ENCODE measurements at regions not wholly inside any gene's neighbourhood (a gene's known extent, or its start where the extent isn't known, plus 50 kb on each side); places are given as distances from the start of the nearest gene placed in this dataset.

- Histone ChIP-seq H2BK15ac (ENCODE audit: low read depth, poor library complexity, severe bottlenecking) (no peak overlapping the region), H2AK5ac (ENCODE audit: low read length, severe bottlenecking) (no peak overlapping the region), H3K9me3 (ENCODE audit: control insufficient read depth, low read length) (no peaks in the 10 kb centered on the region), H3K4me2 (ENCODE audit: low read length, poor library complexity, severe bottlenecking) (no peak overlapping the region), H3K36me3 (ENCODE audit: control insufficient read depth in 1 of 2, insufficient read depth in 2 of 2, low read depth in 1 of 2, low read length in 2 of 2) (no peaks in the 10 kb centered on the region), H3K23ac (ENCODE audit: low read length in 2 of 2) (no peak overlapping the region), H3K79me1 (replicated peaks; ENCODE audit: low read length, poor library complexity, severe bottlenecking) (no peaks in the 10 kb centered on the region), H3K18ac (ENCODE audit: low read depth in 1 of 2, low read length in 2 of 2) (no peak overlapping the region), H3K4me1 (ENCODE audit: control insufficient read depth, insufficient read depth, low read depth, low read length) (no peaks in the 10 kb centered on the region), H2BK120ac (ENCODE audit: low read depth, low read length) (no peak overlapping the region), H4K8ac (ENCODE audit: low read length) (no peak overlapping the region), H3K14ac (ENCODE audit: low read length in 2 of 2) (no peak overlapping the region), H2AFZ (ENCODE audit: low read depth, low read length) (no peak overlapping the region), H3K4me3 (ENCODE audit: insufficient read depth in 1 of 2, low read depth in 1 of 2, low read length in 2 of 2) (no peak overlapping the region), H3K9ac (ENCODE audit: low read length) (no peak overlapping the region), H3K4ac (ENCODE audit: low read depth in 1 of 2, low read length in 2 of 2) (no peak overlapping the region), H3K27ac (ENCODE audit: low read length, poor library complexity, severe bottlenecking) (no peak overlapping the region), H2BK5ac (ENCODE audit: low read depth, low read length, poor library complexity, severe bottlenecking) (no peak overlapping the region), H2BK12ac (ENCODE audit: low read length in 2 of 2) (no peak overlapping the region), H3K27me3 (ENCODE audit: control insufficient read depth in 1 of 2, insufficient read depth in 1 of 2, low read length in 2 of 2) (no peaks in the 10 kb centered on the region), H4K91ac (ENCODE audit: low read length) (no peak overlapping the region)
- DNase-seq = no peak
- WGBS = 89% methylated on average over 4 of the region's 6 CpGs
Observed at GRCh38 chr12:43095669-43096280, 456.2 kb downstream of the ADAMTS20 start.

- H3K4me3 ChIP-seq (ENCODE audit: insufficient read depth in 1 of 2, low read depth in 1 of 2, low read length in 2 of 2) = no peak overlapping the region
- DNase-seq = no peak
- no peak overlapping the region for H4K91ac ChIP-seq (ENCODE audit: low read length)
- no peak overlapping the region for H2BK15ac ChIP-seq (ENCODE audit: low read depth, poor library complexity, severe bottlenecking)
- H2BK120ac ChIP-seq (ENCODE audit: low read depth, low read length) = no peak overlapping the region
- H3K36me3 ChIP-seq (ENCODE audit: control insufficient read depth in 1 of 2, insufficient read depth in 2 of 2, low read depth in 1 of 2, low read length in 2 of 2) = no peaks in the 10 kb centered on the region
- H2BK12ac ChIP-seq (ENCODE audit: low read length in 2 of 2) = no peak overlapping the region
- H2BK5ac ChIP-seq (ENCODE audit: low read depth, low read length, poor library complexity, severe bottlenecking) = no peak overlapping the region
- H2AK5ac ChIP-seq (ENCODE audit: low read length, severe bottlenecking) = no peak overlapping the region
- no peak overlapping the region for H3K18ac ChIP-seq (ENCODE audit: low read depth in 1 of 2, low read length in 2 of 2)
- no peak overlapping the region for H4K8ac ChIP-seq (ENCODE audit: low read length)
- H3K27me3 ChIP-seq (ENCODE audit: control insufficient read depth in 1 of 2, insufficient read depth in 1 of 2, low read length in 2 of 2) = no peaks in the 10 kb centered on the region
- no peak overlapping the region for H3K4me2 ChIP-seq (ENCODE audit: low read length, poor library complexity, severe bottlenecking)
- no peak overlapping the region for H3K27ac ChIP-seq (ENCODE audit: low read length, poor library complexity, severe bottlenecking)
- H3K79me1 ChIP-seq (replicated peaks; ENCODE audit: low read length, poor library complexity, severe bottlenecking) = no peaks in the 10 kb centered on the region
- no peak overlapping the region for H3K4ac ChIP-seq (ENCODE audit: low read depth in 1 of 2, low read length in 2 of 2)
- H3K9ac ChIP-seq (ENCODE audit: low read length) = no peak overlapping the region
- H3K14ac ChIP-seq (ENCODE audit: low read length in 2 of 2) = no peak overlapping the region
- WGBS = no CpG with 5 or more reads among the region's 2 CpGs
- H3K23ac ChIP-seq (ENCODE audit: low read length in 2 of 2) = no peak overlapping the region
- H3K4me1 ChIP-seq (ENCODE audit: control insufficient read depth, insufficient read depth, low read depth, low read length) = no peaks in the 10 kb centered on the region
- no peak overlapping the region for H2AFZ ChIP-seq (ENCODE audit: low read depth, low read length)
- H3K9me3 ChIP-seq (ENCODE audit: control insufficient read depth, low read length) = peaks cover 3% of the 10 kb centered on the region
Observed at GRCh38 chr12:43094886-43095575, 457.0 kb downstream of the ADAMTS20 start.

- Histone ChIP-seq H2AFZ (ENCODE audit: low read depth, low read length) (no peak overlapping the region), H2BK15ac (ENCODE audit: low read depth, poor library complexity, severe bottlenecking) (no peak overlapping the region), H3K14ac (ENCODE audit: low read length in 2 of 2) (no peak overlapping the region), H3K36me3 (ENCODE audit: control insufficient read depth in 1 of 2, insufficient read depth in 2 of 2, low read depth in 1 of 2, low read length in 2 of 2) (no peaks in the 10 kb centered on the region), H3K4me3 (ENCODE audit: insufficient read depth in 1 of 2, low read depth in 1 of 2, low read length in 2 of 2) (no peak overlapping the region), H3K9ac (ENCODE audit: low read length) (no peak overlapping the region), H3K18ac (ENCODE audit: low read depth in 1 of 2, low read length in 2 of 2) (no peak overlapping the region), H3K4me1 (ENCODE audit: control insufficient read depth, insufficient read depth, low read depth, low read length) (no peaks in the 10 kb centered on the region), H3K9me3 (ENCODE audit: control insufficient read depth, low read length) (peaks cover 24% of the 10 kb centered on the region), H3K27me3 (ENCODE audit: control insufficient read depth in 1 of 2, insufficient read depth in 1 of 2, low read length in 2 of 2) (no peaks in the 10 kb centered on the region), H3K79me1 (replicated peaks; ENCODE audit: low read length, poor library complexity, severe bottlenecking) (no peaks in the 10 kb centered on the region), H2BK120ac (ENCODE audit: low read depth, low read length) (no peak overlapping the region), H3K23ac (ENCODE audit: low read length in 2 of 2) (no peak overlapping the region), H2BK5ac (ENCODE audit: low read depth, low read length, poor library complexity, severe bottlenecking) (no peak overlapping the region), H3K27ac (ENCODE audit: low read length, poor library complexity, severe bottlenecking) (no peak overlapping the region), H3K4ac (ENCODE audit: low read depth in 1 of 2, low read length in 2 of 2) (no peak overlapping the region), H2AK5ac (ENCODE audit: low read length, severe bottlenecking) (no peak overlapping the region), H4K8ac (ENCODE audit: low read length) (no peak overlapping the region), H3K4me2 (ENCODE audit: low read length, poor library complexity, severe bottlenecking) (no peak overlapping the region), H2BK12ac (ENCODE audit: low read length in 2 of 2) (no peak overlapping the region), H4K91ac (ENCODE audit: low read length) (no peak overlapping the region)
- WGBS = 94% methylated on average over 2 of the region's 2 CpGs
- no peak for DNase-seq
Observed at GRCh38 chr12:43090981-43091380, 461.0 kb downstream of the ADAMTS20 start.

- no peak overlapping the region for H2BK120ac ChIP-seq (ENCODE audit: low read depth, low read length)
- no peak overlapping the region for H2BK15ac ChIP-seq (ENCODE audit: low read depth, poor library complexity, severe bottlenecking)
- H3K14ac ChIP-seq (ENCODE audit: low read length in 2 of 2) = no peak overlapping the region
- no peak overlapping the region for H3K4me2 ChIP-seq (ENCODE audit: low read length, poor library complexity, severe bottlenecking)
- no peak overlapping the region for H3K23ac ChIP-seq (ENCODE audit: low read length in 2 of 2)
- H2BK5ac ChIP-seq (ENCODE audit: low read depth, low read length, poor library complexity, severe bottlenecking) = no peak overlapping the region
- H3K4me3 ChIP-seq (ENCODE audit: insufficient read depth in 1 of 2, low read depth in 1 of 2, low read length in 2 of 2) = no peak overlapping the region
- no peak overlapping the region for H4K91ac ChIP-seq (ENCODE audit: low read length)
- no peak overlapping the region for H3K9ac ChIP-seq (ENCODE audit: low read length)
- peaks cover 31% of the 10 kb centered on the region for H3K9me3 ChIP-seq (ENCODE audit: control insufficient read depth, low read length)
- no peak overlapping the region for H3K27ac ChIP-seq (ENCODE audit: low read length, poor library complexity, severe bottlenecking)
- 86% methylated on average over 3 of the region's 3 CpGs for WGBS
- no peaks in the 10 kb centered on the region for H3K27me3 ChIP-seq (ENCODE audit: control insufficient read depth in 1 of 2, insufficient read depth in 1 of 2, low read length in 2 of 2)
- no peak overlapping the region for H3K18ac ChIP-seq (ENCODE audit: low read depth in 1 of 2, low read length in 2 of 2)
- no peak overlapping the region for H2AK5ac ChIP-seq (ENCODE audit: low read length, severe bottlenecking)
- no peak overlapping the region for H2BK12ac ChIP-seq (ENCODE audit: low read length in 2 of 2)
- no peak for DNase-seq
- no peak overlapping the region for H3K4ac ChIP-seq (ENCODE audit: low read depth in 1 of 2, low read length in 2 of 2)
- no peak overlapping the region for H2AFZ ChIP-seq (ENCODE audit: low read depth, low read length)
- no peaks in the 10 kb centered on the region for H3K79me1 ChIP-seq (replicated peaks; ENCODE audit: low read length, poor library complexity, severe bottlenecking)
- H4K8ac ChIP-seq (ENCODE audit: low read length) = no peak overlapping the region
- H3K4me1 ChIP-seq (ENCODE audit: control insufficient read depth, insufficient read depth, low read depth, low read length) = no peaks in the 10 kb centered on the region
- no peaks in the 10 kb centered on the region for H3K36me3 ChIP-seq (ENCODE audit: control insufficient read depth in 1 of 2, insufficient read depth in 2 of 2, low read depth in 1 of 2, low read length in 2 of 2)
Observed at GRCh38 chr12:43087195-43088091, 464.6 kb downstream of the ADAMTS20 start.
